Choroid plexus epithelial cell (primary cell): ENCODE measurements at regions not wholly inside any gene's neighbourhood (a gene's known extent, or its start where the extent isn't known, plus 50 kb on each side); places are given as distances from the start of the nearest gene placed in this dataset.
A peak's percentile ranks its signal among the peaks of the same experiment; 100 is the strongest.

ENCODE experiments used
- DNase-seq: peaks from one replicate; pipeline ENCODE4 v3.0.0-alpha.2; 2010; ENCODE audit warnings: low read depth
- H3K4me3 ChIP-seq: 2 replicates; pipeline ENCODE4 v1.5.1; 2011; ENCODE audit warnings: low read depth, mild to moderate bottlenecking, control low read depth, low read length, moderate library complexity
- TF ChIP-seq, protein P1 (sequence below): conservative IDR thresholded peaks from 2 replicates; pipeline ENCODE4 v1.5.1; 2011; ENCODE audit warnings: low read depth, mild to moderate bottlenecking, control low read depth, inconsistent platforms, low read length, moderate library complexity

DNA sequence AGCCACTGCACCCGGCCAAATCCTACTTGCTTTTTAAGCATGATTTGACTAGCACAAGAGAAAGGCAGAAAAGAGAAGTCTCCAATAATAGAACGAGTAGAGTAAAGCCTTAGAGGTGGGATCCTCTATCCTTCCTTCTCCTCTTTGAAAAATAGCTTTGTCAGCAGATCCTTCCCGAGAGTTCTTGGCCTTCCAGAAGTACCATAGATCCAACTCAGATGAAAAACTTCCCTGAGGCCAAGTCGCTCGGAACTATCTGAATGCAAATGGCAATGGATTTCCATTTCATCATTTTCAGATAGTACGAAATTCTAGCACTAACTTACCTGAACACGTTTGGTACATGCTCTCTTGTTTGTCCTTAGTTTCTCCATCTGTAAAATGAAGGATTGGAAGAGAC, 52.0 kb upstream of the SLIT3 start:
- no peak overlapping the region for H3K4me3 ChIP-seq
- TF ChIP-seq, protein P1, sequence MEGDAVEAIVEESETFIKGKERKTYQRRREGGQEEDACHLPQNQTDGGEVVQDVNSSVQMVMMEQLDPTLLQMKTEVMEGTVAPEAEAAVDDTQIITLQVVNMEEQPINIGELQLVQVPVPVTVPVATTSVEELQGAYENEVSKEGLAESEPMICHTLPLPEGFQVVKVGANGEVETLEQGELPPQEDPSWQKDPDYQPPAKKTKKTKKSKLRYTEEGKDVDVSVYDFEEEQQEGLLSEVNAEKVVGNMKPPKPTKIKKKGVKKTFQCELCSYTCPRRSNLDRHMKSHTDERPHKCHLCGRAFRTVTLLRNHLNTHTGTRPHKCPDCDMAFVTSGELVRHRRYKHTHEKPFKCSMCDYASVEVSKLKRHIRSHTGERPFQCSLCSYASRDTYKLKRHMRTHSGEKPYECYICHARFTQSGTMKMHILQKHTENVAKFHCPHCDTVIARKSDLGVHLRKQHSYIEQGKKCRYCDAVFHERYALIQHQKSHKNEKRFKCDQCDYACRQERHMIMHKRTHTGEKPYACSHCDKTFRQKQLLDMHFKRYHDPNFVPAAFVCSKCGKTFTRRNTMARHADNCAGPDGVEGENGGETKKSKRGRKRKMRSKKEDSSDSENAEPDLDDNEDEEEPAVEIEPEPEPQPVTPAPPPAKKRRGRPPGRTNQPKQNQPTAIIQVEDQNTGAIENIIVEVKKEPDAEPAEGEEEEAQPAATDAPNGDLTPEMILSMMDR, result no peak
- DNase-seq, result no peak

DNA sequence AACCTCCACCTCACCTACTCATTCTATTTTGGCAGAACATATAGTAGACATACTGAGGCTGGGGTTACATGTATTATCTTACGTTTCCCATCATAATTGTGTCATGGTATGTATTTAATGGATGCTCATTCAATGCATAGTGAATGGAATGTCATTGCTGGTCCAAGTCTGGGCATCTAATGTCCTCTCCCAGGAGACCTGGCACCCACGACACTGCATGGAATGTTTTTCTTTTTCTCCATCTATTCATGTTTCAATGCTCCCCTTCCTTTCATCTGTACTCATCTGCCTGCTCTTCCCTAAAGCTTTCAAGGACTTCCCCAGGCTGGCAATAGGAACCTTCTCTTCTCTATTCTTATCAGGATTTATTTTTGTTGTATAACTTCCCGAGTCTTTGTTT, 50.8 kb upstream of the SLIT3 start:
- TF ChIP-seq, protein P1, result no peak
- H3K4me3 ChIP-seq, result no peak overlapping the region
- DNase-seq, result no peak

DNA sequence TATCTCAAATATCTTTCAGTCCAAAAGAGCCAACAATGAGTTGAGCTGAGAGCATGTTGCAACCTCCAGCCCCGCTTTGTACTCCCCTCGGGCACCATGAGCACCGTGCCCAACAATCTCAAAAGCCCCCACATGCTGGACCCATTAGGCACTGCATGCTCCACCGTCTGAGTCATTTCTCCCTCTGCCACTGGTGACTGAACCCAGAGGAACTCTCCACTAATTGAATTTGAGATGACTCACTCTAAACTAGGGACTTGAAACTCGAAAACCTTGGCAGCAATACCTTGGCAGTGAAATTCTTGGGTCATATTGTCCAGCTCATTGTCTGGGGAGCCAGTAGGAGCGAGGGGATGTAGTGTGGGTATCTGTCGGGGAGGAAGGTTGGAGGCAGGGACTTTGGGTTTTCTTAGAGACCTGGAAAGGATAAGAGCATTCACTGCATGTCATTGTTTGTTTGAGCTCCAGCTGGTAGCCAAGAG, 49.9 kb upstream of the SLIT3 start:
- TF ChIP-seq, protein P1, result no peak
- H3K4me3 ChIP-seq, result no peak overlapping the region
- DNase-seq, result peak; percentile 70
